HG03039 (cell line): ENCODE measurements at regions not wholly inside any gene's neighbourhood (a gene's known extent, or its start where the extent isn't known, plus 50 kb on each side); places are given as distances from the start of the nearest gene placed in this dataset.
"Not testable (repeated sequence)": the region's sequence is repeated elsewhere in the genome, so short reads cannot be mapped to it uniquely, and the experiment has no call there.

ENCODE experiments used
- ATAC-seq: cut with Tn5 transposase; IDR thresholded peaks from one replicate; pipeline ENCODE4 v1.9.1; 2021; ENCODE audit warnings: mild to moderate bottlenecking, moderate library complexity; ENCODE audit not compliant: unreplicated experiment

- no peak for ATAC-seq
These were observed 321.9 kb downstream of the GADD45G start for GRCh38 chr9:89926691-89927220.

DNA sequence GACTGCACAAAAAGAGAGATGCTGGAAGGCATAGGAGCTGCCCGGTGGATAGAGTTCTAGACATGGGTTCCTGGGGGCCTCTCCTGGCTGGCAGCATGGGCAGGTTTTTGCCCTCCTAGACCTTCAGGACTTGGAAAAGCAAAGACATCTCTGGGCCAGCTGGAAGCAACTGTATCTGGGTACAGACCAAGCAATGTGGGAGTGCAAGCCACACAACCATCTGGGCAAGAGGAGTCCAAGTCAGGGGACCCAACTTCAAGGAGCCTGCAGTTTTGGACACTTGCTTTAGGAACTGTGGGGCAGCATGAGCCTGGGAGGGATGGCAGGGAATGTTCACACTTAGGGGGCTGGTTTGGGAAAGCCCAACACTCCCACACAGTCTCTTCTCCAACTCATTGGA is 323.3 kb downstream of the GADD45G start:
- no peak for ATAC-seq

DNA sequence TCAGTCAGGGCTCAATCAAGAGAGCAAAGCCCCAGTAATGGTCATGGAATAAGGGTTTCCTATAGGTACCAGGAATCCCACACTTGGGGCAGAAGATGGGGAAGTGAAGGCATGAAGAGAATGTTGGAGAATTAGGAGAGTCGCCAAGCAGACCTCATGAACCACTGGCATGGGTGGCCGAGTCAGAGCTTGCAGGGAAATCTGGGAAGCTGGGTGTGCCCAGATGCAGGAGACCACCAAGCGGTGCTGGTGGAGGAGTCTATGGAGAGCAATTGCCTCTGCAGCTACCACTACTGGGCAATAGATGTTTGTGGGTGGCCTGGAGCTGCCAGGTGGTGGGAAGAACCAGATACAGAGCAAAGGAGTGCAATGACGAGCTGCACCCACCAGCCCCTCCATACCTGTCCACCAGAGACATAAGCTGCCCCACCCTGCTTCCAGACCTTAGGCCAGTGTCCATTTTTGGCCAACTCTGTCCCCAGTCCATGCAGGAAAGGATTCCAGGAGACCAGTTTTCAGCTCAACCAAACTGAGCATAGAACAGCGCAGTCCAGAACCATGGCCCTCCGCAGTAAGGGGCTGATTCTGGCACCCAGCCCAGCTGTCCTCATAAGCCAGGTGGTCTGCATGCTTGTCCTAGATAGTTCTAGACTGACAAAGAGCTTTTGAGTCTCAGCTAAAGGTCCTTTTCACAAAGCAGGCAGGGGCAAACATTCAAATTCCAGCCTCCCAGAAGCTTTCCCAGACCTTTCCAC is 323.9 kb downstream of the GADD45G start:
- no peak for ATAC-seq

GRCh38 chr9:89929315-89929672 is 324.5 kb downstream of the GADD45G start:
- no peak for ATAC-seq

DNA sequence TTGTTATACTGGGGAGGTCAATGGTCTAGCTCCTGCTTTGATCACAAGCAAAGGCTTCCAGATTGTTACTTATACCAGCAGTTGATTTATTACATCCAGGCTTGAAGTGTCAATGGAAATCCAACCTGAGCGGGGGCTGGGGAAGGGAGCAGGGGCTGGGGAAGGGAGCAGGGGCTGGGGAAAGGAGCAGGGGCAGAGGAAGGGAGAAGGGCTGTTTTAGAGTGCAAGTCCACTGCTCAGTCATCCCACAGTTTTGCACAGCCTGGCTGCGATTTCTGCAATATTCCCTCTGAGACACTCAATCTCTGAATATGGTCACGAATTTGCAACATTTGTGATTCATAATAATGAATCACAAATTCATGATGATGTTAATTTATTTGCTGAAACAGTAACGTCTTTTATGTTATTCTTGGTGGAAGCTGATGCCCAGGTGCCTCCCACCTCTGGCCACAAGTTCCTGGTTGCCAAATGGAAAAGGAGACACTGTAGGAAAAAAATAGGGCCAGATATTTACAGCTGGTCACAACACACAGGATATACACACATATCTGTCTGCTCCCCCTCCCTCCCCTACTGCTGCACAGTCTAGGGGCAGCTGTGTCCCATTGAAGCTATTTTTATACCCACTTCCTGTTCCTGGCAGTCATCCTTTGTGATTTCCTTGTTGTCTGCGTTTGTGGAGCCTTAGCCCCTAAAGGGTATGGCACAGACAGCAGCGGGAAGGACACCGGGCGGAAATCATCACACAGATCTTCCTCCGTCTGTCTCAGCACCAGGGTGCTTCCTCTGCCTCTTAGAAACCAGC is 325.1 kb downstream of the GADD45G start:
- no peak for ATAC-seq

DNA sequence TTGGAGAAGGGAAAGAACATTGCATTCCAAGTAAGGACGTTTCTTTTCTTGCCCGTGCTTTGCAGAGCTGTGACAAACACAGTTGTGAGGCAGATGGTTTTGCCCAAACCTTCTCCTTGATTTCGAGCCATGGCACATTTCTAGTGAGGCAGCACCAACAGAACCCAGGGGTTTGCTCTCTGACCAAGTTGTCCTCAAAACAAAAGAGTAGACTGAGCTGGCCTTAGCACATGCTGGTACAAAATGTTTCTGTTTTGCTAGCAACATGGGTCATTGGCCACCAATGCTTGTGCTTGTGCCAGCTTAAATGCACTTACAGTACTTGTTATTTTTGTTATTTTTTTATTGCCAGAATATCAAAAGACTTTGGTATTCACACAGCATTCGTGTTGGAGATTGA is 328.8 kb downstream of the GADD45G start:
- no peak for ATAC-seq

GRCh38 chr9:89935115-89935514 is 330.3 kb downstream of the GADD45G start:
- no peak for ATAC-seq

DNA sequence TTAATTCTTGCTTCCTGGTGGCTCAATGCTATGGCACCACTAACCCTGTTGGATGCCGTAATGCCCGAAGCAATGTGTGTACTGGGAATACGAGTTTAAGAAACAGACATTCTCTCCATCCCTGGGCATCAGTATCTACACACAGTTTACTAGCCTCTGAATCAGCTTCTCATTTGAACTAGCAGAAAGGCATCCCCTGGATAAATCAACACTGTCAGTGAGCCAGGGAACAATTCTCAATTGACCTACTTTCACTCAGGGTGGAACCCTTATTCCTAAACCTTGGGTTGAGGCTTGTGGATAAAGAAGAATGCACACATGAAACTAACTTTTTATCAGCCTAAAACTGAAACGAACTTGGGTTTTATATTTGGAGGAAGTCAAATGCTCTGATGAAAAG is 331.0 kb downstream of the GADD45G start:
- no peak for ATAC-seq

DNA sequence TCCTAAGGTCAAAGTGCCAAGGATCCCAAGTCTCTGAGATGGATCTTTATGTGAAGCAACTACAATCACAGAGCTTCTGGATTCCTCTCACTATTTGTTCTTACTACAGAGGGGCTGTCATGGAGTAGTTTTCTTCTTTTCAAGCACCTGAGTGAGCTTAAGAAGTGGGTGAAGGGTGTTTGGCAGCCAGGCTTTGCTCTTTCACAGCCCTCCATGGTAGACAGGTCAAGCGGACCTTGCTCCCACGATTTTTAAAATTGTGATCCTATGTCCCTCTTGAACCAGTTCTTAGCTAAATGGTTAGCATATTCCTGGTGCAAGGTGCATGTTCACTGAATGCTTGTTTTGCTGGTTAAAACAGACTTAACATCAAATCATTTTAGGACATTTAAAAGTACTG is 332.2 kb downstream of the GADD45G start:
- no peak for ATAC-seq

GRCh38 chr9:89939181-89939580 is 334.4 kb downstream of the GADD45G start:
- no peak for ATAC-seq

DNA sequence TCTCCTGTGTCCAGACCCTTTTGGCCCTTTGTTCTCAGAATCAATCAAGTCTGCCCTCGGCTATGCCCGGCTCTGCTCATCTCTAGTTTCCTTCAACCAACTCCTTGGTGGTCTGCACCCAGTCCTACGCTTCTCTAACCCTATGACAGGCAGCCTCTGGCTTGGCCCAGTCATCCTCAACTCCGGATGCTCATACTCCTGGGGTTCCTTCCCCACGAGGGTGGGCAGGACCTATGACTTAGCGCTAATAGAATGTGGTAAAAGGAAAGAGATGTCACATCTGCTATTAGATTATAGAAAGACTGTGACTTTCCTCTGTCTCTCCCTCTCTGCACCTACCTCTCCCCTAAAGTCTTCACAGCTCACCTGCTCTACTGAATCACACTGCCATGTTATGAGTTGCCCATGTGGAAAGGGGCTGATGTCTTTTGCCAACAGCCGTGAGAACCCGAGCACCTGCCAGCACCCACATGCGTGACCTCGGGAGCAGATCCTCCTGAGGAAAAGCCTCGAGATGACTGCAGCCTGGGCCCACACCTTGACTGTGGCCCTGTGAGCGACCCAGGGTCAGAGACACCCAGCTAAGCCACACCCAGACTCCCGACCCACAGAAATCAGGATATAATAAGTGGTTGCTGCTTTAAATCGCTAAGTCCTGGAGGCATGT is 334.9 kb downstream of the GADD45G start:
- ATAC-seq: no peak

- ATAC-seq: no peak
These were observed 335.8 kb downstream of the GADD45G start for GRCh38 chr9:89940625-89941024.

GRCh38 chr9:89941875-89942274 is 337.1 kb downstream of the GADD45G start:
- ATAC-seq: no peak

DNA sequence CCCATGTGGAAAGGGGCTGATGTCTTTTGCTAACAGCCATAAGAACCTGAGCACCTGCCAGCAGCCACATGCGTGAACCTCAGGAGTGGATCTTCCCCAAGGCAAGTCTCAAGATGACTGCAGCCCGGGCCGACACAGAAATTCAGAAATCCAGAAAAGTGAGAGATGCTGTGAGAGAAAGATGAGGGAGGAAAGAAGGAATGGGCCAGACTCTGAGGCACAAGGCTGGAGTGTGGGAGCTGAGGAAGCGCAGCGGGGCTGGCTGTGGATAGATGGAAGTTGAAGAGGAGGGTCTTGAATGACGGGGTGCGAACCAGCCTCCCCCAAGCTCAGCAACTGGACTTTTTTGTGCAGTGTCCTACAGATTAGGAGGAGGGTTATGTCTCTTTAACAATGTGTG is 337.8 kb downstream of the GADD45G start:
- no peak for ATAC-seq

- ATAC-seq: no peak
These were observed 338.5 kb downstream of the GADD45G start for GRCh38 chr9:89943309-89943708.

- no peak for ATAC-seq
These were observed 338.9 kb downstream of the GADD45G start for GRCh38 chr9:89943728-89944127.

DNA sequence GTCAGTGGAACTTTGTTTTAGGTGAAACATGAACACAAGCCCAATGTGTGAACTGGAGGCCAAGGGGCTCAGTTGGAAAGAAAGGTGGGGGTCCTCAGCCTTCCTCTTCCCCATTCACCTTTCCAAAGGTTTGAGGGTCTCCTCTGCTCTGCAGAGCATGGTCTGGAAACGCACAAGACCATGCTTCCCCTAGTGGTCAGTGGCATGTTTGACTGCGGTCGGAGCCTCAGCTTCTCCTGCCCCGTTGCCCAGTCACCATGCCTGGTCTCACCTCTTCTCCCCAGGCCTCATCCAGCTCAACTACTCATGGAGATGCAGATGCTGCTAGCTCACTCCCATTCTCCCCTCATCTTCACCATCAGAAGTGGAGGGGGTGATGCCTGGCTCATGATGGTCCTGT is 340.3 kb downstream of the GADD45G start:
- ATAC-seq: no peak

DNA sequence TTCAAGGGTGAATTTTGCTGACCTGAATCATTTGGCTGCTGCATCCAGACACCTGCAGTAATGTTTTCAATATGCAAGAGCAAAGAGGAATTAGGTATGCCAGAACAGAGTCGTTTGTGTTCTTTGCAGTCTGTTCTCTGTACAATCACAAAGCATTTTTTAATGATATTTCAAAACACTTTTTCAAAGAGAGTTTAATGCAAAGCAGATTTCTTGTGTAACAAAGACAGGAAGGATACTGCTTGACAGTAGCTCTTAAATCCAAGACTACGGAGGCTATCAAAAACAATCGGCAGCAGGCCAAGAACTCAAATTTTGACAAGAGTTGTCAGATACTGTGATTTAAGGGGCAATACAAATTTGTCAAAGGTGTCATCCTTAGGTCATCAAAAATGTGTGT is 341.9 kb downstream of the GADD45G start:
- ATAC-seq: no peak

DNA sequence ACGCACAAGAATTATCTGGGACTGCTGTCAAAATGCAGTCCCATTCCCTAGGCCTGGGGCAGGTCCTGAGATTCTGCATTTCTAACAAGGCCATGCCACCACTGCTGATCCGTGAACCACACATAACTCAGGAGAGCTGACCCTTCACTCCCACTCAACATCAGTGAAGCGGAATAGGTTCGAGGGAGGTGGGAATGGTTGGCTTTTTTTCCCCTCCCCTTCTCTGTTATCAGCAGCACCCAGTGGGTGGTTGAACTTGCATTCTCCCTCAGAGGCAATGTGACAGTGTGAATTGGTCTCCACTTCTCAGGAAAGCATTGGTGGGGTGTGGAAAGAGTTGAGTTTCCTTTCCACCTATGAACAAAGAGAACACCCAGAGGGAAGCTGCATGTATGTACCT is 344.3 kb downstream of the GADD45G start:
- ATAC-seq: no peak

- no peak for ATAC-seq
These were observed 346.9 kb downstream of the GADD45G start for GRCh38 chr9:89951675-89952074.

- ATAC-seq: peak; percentile 58
These were observed 347.6 kb downstream of the GADD45G start for GRCh38 chr9:89952401-89952800.

GRCh38 chr9:89953263-89953662 is 348.5 kb downstream of the GADD45G start:
- ATAC-seq: not testable (repeated sequence)
